Suprapubic skin (tissue), 4 donors: ENCODE measurements at regions not wholly inside any gene's neighbourhood (a gene's known extent, or its start where the extent isn't known, plus 50 kb on each side); places are given as distances from the start of the nearest gene placed in this dataset.
"Not testable (repeated sequence)": the region's sequence is repeated elsewhere in the genome, so short reads cannot be mapped to it uniquely, and the experiment has no call there.

Experiments
- DNase-seq, 2 donors: peaks; one replicate each; pipeline ENCODE4 v3.0.0-alpha.2; 2019; ENCODE audit warnings: low spot score in 2 of 2
- H3K27ac ChIP-seq: fragments of 200-600 bp; sonication (generic); one replicate; pipeline ENCODE4 v1.5.1; 2019
- H3K27me3 ChIP-seq: fragments of 200-600 bp; sonication (generic); one replicate; pipeline ENCODE4 v1.5.1; 2019
- H3K36me3 ChIP-seq: fragments of 200-600 bp; sonication (generic); one replicate; pipeline ENCODE4 v1.5.1; 2019
- H3K4me1 ChIP-seq: fragments of 200-600 bp; sonication (generic); one replicate; pipeline ENCODE4 v1.5.1; 2019
- H3K4me3 ChIP-seq: fragments of 200-600 bp; sonication (generic); one replicate; pipeline ENCODE4 v1.5.1; 2019; ENCODE audit warnings: mild to moderate bottlenecking
- H3K9me3 ChIP-seq: fragments of 200-600 bp; sonication (generic); one replicate; pipeline ENCODE4 v1.5.1; 2019
- WGBS: methylation state at CpG from one replicate; pipeline ENCODE4 v1.1.5; 2018; 5-methylcytosine and 5-hydroxymethylcytosine counted together

DNA sequence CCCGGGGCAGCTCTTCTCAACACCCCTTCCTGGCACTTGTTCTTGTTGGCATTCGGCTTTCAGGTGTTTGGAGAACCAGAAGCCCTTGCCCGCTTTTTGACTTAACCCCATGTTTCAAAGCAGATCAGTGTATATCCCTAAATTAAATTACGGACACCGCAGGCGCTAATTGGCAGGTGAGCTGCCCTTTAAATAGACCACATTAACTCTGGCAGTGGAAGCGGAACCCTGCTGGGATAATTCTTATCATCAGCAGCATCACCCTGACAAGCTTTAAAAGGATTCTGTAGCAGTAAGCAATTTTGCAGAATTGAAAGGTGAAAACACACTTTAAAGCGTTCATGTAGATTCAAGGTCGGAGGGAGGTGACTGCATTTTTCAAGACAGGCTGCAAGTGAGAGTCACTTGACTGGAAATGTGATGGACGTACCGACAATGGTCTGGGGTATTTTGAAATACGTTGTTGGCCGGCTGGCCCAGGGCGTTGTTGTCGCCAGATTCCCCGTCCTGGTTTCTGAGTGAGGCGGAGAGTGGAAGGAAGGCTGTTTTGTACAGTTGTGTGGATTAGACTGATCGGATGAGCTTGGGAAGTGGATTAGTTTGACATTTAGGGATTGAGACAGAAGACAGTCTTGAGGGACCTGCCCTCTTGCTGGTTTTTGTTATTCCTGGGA lies 94.2 kb upstream of the CRYM start:
- 64% methylated on average over 12 of the region's 18 CpGs for WGBS
- not testable (repeated sequence) for H3K4me3 ChIP-seq, H3K36me3 ChIP-seq, H3K27me3 ChIP-seq, H3K9me3 ChIP-seq, H3K27ac ChIP-seq, H3K4me1 ChIP-seq, DNase-seq

DNA sequence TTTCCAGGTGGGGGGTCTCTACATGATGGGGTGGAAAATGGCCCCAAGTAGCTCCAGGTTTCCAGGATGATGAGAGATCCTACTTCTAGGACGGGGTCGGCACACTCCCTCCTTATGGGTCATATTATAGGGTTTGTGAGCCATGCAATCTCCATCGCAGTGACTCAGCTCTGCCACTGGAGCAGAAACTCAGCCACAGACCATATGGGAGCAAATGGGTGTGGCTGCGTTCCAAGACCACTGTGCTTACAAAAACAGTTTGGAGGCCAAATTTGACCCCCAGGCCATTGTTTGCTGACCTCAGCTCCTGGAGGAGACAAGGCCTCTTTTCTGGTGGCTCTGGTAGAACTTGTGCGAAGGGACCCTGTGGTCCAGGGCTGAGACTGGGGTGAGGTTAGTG lies 92.7 kb upstream of the CRYM start:
- H3K27me3 ChIP-seq, H3K27ac ChIP-seq, H3K4me3 ChIP-seq, H3K9me3 ChIP-seq, H3K36me3 ChIP-seq, H3K4me1 ChIP-seq, DNase-seq: not testable (repeated sequence)
- WGBS = 93% methylated on average over 3 of the region's 5 CpGs

DNA sequence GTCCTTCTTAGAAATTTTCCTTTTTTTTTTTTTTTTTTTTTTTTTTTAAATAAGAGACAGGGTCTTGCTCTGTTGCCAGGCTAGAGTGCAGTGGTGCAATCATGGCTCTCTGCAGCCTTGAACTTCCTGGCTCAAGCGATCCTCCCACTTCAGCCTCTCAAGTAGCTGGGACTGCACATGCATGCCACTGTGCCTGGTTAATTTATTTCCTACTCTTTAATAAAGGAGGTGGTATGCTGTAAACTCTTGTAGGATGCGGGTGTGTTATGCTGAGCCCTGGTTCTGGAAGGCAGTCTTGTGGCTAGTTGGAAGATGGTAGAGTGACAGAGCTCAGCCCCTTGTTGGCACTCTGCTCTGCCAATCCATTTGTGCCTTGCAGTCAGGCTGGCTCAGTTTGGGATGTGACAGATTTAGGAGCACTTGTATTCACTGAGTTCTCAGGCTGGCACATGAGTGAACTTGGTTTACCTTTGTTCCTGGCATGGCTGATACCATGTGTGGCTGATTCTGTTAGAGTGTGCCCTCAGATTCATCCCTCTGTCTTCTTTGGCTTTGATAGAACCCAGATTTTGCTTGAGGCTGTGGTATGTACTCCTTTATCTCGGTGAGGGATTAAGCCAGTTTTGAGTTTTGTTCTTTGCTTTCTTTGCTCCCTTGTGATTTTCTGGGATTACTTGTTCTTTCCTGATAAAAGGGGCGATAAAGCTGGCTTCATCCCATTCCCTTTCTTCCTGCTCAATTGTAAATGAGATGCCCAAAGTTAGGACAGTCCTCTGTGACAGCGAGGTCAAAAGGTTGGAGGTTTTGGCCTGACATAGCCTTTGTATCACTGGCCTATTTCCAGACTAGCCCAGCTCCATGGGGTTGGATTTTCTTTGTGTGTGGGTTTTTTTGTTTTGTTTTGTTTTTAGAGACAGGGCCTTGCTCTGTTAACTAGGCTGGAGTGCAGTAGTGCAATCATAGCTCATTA lies 91.2 kb upstream of the CRYM start:
- H3K4me1 ChIP-seq, H3K36me3 ChIP-seq, DNase-seq, H3K9me3 ChIP-seq, H3K4me3 ChIP-seq, H3K27me3 ChIP-seq, H3K27ac ChIP-seq: not testable (repeated sequence)
- 75% methylated on average over 3 of the region's 5 CpGs for WGBS

DNA sequence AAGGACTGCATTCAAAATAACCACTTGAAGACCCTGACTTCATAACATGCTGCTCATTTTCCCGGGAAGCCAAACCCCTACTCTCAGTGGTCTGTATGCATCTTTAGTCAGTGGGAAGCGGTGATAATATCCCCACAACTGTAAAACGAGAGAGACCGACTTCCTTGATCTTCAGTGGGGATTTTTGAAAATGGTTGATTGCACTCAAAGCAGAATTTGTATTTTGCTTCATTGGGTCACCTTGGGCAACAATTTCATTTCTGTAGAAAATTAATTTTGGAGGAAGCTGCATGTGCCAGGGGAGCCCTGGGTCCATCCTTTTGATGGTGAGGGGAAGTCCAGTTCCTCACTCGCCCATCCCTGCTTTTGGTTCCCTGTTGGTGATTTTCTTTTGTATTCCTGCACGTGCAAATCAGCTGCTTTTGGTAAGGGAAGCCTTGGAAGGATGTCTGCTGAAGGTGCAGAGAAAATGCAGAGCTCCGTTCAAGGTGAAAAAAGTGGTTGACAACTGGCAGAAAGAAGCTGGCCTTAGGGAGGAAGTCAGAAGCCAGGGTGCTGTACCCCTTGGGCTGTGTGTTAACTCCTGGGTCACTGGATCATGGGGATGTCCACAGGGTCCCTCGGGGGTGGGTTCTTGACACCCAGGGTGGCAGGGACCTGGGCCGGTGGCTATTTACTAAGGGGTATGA lies 89.8 kb upstream of the CRYM start:
- H3K27me3 ChIP-seq, H3K36me3 ChIP-seq, H3K4me1 ChIP-seq, H3K4me3 ChIP-seq, DNase-seq, H3K9me3 ChIP-seq, H3K27ac ChIP-seq: not testable (repeated sequence)
- WGBS = 81% methylated on average over 9 of the region's 9 CpGs

DNA sequence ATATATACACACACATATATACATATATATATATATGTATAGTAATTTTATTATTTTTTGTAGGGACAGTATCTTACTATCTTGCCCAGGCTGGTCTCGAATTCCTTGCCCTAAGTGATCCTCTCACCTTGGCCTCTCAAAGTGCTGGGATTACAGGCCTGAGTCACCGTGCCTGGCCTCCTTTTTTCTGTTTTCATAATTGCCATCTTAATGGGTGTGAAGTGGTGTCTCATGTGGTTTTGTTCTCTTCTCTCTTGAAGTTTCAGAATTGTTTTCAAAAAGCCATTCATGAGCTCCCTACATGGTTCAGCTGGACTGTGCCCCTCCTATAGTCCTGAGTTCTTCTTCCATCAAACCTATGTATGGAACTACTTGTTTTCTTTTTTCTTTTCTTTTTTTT lies 88.9 kb upstream of the CRYM start:
- DNase-seq, H3K4me3 ChIP-seq, H3K4me1 ChIP-seq, H3K27ac ChIP-seq, H3K27me3 ChIP-seq, H3K36me3 ChIP-seq, H3K9me3 ChIP-seq: not testable (repeated sequence)
- WGBS = 65% methylated on average over 2 of the region's 2 CpGs

DNA sequence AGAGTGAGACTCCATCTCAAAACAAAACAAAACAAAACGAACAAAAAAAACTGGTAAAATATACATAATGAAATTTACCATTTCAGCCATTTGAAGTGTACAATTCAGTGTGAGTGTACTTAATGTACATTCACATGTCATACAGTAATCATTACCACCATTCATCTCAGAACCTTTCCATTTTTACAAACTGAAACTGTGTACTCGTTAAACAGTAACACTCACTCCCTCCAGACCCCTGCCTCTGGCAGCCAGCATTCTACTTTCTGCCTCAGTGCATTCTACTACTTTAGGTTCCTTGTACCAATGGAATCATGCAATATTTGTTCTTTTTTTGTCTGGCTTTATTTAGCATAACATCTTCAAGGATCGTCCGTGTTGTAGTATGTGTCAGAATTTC lies 87.5 kb upstream of the CRYM start:
- H3K27ac ChIP-seq, H3K9me3 ChIP-seq, H3K27me3 ChIP-seq, H3K36me3 ChIP-seq, H3K4me3 ChIP-seq, DNase-seq, H3K4me1 ChIP-seq: not testable (repeated sequence)
- WGBS = 87% methylated on average over 4 of the region's 4 CpGs

DNA sequence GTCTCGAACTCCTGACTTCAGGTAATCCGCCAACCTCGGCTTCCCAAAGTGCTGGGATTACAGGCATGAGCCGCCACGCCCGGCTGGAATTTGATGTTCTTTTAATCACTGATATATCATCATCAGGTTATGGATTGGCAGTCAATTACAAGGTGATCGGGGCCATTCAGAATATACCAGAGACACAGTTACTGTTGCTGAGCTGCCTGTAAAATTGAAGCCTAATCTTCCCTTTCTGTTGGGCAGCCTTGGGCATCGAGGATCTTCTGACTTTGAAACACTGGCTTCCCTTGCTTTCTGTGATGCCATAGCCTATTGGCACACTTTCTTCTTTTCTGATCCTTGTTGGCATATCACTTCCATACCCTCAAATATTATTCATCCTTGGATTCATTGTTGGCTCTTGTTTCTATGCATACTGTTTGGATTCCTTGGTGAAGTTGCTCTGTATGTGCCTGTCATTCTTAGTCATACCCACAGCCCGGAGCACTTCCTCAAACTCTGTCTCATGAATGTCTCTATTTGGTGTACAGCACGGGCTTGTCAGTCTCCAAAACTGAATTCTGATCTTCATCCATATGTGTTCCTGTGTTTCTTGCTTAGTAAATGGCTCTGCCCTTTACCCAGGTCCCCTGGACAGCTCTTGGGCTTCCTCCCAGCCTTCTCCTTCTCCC lies 85.6 kb upstream of the CRYM start:
- not testable (repeated sequence) for H3K9me3 ChIP-seq, H3K27me3 ChIP-seq, H3K36me3 ChIP-seq, H3K4me3 ChIP-seq, H3K4me1 ChIP-seq, DNase-seq
- 77% methylated on average over 10 of the region's 10 CpGs for WGBS
- H3K27ac ChIP-seq = peak overlapping the region; percentile 60

DNA sequence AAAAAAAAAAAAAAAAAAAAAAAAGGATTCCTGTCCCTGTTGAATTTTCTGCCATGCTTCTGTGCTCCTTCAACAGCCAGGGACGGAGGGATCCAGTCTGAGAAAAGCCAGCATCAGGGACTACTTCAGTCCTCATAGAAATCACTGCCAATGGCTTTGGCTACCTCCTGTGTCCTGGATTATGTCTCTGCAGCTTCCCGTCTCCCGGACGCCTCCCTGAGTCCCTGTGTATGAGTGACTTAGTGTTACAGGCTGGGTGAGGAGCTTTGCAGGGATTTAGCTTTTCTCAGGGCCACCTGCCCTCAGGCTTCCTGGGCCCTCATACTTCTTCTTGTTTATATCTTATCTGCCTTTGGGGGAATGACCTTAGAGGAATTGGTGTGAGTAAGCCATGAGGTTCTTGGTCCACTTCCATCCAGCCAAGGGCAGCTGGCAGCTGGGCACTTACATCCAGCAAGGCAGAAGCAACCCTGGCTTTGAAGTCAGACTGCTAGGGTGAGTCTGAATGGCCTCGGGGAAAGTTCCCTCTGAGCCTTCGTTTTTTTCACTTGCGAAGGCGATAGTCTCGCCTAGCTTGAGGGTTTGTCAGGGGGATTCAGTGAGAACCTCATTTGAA lies 83.6 kb upstream of the CRYM start:
- H3K9me3 ChIP-seq, H3K36me3 ChIP-seq, H3K27ac ChIP-seq, H3K4me1 ChIP-seq, H3K4me3 ChIP-seq, DNase-seq, H3K27me3 ChIP-seq: not testable (repeated sequence)
- 39% methylated on average over 9 of the region's 9 CpGs for whole genome bisulfite sequencing

DNA sequence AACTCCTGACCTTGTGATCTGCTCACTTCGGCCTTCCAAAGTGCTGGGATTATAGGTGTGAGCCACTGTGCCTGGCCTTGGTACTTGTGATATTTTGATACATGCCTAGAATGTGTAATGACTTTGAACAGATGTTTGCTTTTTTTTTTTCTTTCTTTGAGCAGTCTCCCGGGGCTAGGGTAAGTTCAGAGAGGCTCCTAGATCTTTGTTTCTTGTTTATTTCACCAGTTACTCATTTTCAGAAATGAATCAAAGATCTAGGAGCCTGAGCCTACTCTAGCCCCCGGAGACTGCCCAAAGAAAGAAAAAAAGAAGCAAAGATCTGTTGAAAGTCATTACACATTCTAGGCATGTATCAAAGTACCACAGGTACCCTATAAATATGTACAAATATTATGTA lies 83.0 kb upstream of the CRYM start:
- not testable (repeated sequence) for H3K4me1 ChIP-seq, H3K27ac ChIP-seq, H3K27me3 ChIP-seq, H3K9me3 ChIP-seq, H3K36me3 ChIP-seq, H3K4me3 ChIP-seq, DNase-seq
- 67% methylated on average over 3 of the region's 3 CpGs for WGBS

DNA sequence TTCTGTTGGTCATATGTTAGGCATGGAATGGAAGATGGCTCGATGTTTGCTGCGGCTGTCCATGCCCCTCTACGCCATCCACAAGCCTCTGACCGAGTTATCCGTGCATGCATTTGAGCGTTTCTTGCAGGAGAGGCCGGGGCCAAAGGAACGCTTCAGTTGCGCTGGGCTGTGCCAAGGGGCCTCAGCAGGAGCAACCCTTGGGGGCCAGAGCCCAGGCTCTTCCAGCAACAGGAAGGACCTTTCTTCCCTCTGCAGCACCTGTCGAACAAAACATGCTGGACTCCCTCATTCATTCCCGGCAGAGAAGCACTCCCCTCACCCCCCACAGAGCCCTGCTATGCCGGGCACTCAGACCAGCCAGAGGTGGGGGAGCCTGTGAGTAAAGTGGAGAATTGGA lies 81.4 kb upstream of the CRYM start:
- H3K36me3 ChIP-seq, DNase-seq, H3K27me3 ChIP-seq, H3K9me3 ChIP-seq, H3K27ac ChIP-seq, H3K4me1 ChIP-seq, H3K4me3 ChIP-seq: not testable (repeated sequence)
- WGBS = 94% methylated on average over 11 of the region's 12 CpGs

DNA sequence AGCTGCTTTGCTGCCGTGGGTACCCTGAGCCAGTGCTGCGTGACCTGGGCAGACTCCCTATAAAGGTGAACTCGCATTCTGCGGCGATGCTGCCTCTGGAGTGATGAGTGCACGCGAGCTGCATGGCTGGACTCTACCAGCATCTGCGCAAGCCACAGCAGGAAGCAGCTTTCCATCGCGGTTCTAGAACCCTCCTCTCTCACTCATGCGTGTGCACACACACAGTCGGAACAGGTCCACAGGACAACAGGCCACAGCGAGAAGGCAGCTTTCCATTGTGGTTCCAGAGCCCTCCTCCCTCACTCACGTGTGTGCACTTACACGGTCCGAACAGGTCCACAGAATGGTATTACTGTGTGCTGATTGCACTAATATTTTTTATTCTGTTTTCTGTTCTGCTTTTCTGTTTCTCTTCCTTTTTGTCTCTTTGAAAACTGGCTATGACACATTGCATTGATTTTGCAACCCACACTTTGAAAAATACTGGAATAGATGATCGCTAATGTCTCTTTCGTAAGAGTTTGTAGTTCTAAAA lies 80.2 kb upstream of the CRYM start:
- H3K27me3 ChIP-seq, H3K27ac ChIP-seq, H3K4me3 ChIP-seq, H3K4me1 ChIP-seq, H3K36me3 ChIP-seq, DNase-seq, H3K9me3 ChIP-seq: not testable (repeated sequence)
- 90% methylated on average over 18 of the region's 18 CpGs for WGBS

DNA sequence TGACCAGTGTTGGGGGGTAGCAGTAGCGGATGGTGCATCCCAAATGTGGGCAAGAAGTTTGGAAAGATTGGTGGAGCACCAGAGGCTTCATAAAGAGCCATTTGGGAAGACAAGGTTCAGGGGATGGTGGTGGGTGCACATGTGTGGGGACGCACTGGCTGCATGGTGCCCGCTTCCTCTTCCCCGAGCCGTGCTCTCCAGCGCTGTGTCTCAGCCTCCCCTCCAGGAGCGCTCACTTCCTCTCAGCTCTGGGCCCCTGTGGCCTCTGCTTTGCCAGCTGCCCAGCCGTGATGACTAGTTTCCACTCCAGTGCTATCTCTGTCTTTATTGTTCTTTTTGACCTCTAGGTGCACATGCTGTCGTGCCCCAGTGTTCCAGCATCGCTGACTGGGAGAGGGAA lies 78.2 kb upstream of the CRYM start:
- H3K9me3 ChIP-seq, H3K4me1 ChIP-seq, H3K4me3 ChIP-seq, H3K27me3 ChIP-seq, H3K36me3 ChIP-seq, DNase-seq, H3K27ac ChIP-seq: not testable (repeated sequence)
- 80% methylated on average over 5 of the region's 10 CpGs for WGBS

DNA sequence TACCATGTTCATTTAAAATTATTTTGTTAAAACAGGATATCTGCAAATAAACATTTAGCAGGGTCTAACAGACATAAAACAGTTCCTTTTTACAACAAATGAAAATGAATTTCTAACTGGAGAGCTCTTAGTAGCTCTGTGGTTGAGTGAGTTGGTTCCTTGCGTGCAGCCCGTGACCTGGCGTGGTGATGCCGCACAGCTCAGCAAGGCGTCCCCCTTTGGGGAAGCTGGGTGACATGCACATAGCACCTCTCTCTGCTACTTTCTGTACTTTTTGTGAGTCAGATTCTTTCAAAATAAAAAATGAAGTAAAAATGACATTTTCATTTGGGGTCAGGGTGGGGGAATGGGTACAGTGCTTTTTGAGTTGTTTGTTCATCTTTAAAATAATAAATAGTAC lies 73.3 kb upstream of the CRYM start:
- WGBS = 80% methylated on average over 2 of the region's 5 CpGs
- not testable (repeated sequence) for H3K4me3 ChIP-seq, DNase-seq, H3K27ac ChIP-seq, H3K4me1 ChIP-seq, H3K9me3 ChIP-seq, H3K27me3 ChIP-seq
- peaks cover 13% of the 10 kb centered on the region for H3K36me3 ChIP-seq
